HCT116 (cell line): ENCODE measurements at regions not wholly inside any gene's neighbourhood (a gene's known extent, or its start where the extent isn't known, plus 50 kb on each side); places are given as distances from the start of the nearest gene placed in this dataset.

Experiments used
- EZH2phosphoT487 ChIP-seq: fragments of 200-600 bp; IDR thresholded peaks from 2 replicates; pipeline ENCODE4 v1.6.1; 2018; ENCODE audit warnings: antibody characterized with exemption, borderline replicate concordance
- POLR2AphosphoS5 ChIP-seq: IDR thresholded peaks from 2 replicates; pipeline ENCODE4 v1.6.1; 2011; ENCODE audit warnings: mild to moderate bottlenecking, low read depth, low read length, moderate library complexity
- YY1 ChIP-seq: IDR thresholded peaks from 2 replicates; pipeline ENCODE4 v1.6.1; 2011; ENCODE audit warnings: low read length, low read depth, moderate library complexity, mild to moderate bottlenecking; ENCODE audit not compliant: insufficient replicate concordance; ENCODE audit errors: extremely low read depth
- TF ChIP-seq, protein P1 (sequence below), 3 experiments: fragments of 200-600 bp in 1 of 3; sonication (generic) in 1 of 3; IDR thresholded peaks in 2 of 3; conservative IDR thresholded peaks in 1 of 3; 2 replicates each; pipeline ENCODE4 v1.5.1; 2012 to 2017; ENCODE audit warnings: low read depth in 2 of 3, low read length in 2 of 3, antibody characterized with exemption in 1 of 3, borderline replicate concordance in 1 of 3, control low read depth in 1 of 3, mild to moderate bottlenecking in 1 of 3, mixed read lengths in 1 of 3, mixed run types in 1 of 3, moderate library complexity in 1 of 3; ENCODE audit not compliant: insufficient read depth in 1 of 3

DNA sequence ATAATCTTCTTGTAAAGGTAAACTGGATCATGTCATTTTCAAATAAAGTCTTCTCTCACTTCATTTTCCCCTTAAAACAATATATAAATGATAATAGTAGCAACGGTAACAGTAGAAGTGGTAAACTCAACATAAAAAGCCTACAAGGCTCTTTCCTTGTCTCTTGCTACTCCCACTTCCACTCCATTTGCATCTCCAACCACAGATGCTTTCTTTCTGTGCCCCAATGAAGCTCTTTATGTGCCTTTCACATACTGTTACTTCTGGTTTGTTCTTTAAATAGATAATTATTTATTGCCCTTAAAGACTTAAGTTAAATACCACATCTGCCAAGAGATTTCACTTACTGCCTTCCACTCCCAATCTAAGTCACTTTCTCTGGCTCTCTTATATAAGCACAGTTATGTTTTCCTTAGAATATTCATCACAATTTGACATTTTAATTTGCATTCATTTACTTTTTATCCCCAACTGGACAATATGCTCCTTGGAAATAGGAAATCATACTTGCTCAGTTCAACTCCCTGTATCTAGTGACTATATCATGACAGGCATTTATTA lies 149.9 kb downstream of the CRPPA start:
- TF ChIP-seq YY1: no peak
- TF ChIP-seq EZH2phosphoT487: no peak
- no peak for TF ChIP-seq POLR2AphosphoS5
- TF ChIP-seq, protein P1, sequence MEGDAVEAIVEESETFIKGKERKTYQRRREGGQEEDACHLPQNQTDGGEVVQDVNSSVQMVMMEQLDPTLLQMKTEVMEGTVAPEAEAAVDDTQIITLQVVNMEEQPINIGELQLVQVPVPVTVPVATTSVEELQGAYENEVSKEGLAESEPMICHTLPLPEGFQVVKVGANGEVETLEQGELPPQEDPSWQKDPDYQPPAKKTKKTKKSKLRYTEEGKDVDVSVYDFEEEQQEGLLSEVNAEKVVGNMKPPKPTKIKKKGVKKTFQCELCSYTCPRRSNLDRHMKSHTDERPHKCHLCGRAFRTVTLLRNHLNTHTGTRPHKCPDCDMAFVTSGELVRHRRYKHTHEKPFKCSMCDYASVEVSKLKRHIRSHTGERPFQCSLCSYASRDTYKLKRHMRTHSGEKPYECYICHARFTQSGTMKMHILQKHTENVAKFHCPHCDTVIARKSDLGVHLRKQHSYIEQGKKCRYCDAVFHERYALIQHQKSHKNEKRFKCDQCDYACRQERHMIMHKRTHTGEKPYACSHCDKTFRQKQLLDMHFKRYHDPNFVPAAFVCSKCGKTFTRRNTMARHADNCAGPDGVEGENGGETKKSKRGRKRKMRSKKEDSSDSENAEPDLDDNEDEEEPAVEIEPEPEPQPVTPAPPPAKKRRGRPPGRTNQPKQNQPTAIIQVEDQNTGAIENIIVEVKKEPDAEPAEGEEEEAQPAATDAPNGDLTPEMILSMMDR (IDR thresholded peaks at IDR 0.05 in 2 of 3, conservative IDR thresholded peaks at IDR 0.05 in 1 of 3; ENCODE audit: borderline replicate concordance in 1 of 3, insufficient read depth in 1 of 3, low read depth in 2 of 3, low read length in 2 of 3): no peak
